ENCODE measurements at regions not wholly inside any gene's neighbourhood (a gene's known extent, or its start where the extent isn't known, plus 50 kb on each side); places are given as distances from the start of the nearest gene placed in this dataset.

DNA sequence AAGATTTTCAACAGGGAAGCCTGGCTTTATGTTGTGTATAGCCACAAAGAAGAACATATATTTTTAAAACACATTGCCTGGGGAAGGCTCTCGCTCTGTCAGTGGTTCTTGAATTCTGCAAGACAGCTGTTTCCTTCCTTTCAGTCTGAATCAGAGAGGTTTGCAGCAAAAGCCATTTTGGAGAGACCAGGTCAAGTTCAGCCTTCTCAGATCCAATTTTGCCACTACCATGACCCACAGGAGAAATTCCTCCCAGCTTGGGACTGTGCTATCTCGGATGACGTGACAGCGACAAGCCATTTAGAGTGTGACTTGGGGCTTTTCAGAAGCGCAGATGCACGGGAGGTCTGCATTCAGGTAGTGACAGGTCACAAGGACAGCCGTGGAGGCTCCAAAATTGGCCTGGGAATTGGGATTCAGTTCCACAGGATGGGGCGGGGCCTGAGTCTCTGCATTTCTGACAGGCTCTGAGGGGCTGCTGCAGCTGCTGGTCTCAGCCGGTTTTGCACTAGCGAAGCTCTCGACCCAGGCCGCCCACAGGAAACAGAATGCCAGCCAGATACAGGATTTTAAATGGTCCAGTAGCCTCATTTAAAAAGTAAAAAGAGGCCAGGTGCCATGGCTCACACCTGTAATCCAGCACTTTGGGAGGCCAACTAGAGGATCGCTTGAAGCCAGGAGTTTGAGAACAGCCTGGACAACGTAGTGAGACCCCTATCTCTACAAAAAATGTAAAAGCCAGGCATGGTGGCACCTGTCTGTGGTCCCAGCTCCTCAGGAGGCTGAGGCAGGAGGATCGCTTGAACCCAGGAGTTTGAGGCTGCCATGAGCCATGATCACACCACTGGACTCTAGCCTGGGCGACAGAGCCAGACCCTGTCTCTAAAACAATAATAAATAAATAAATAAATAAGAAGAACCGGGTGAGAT lies 196.6 kb upstream of the CIBAR2 start:
- TF ChIP-seq EZH2 (IDR thresholded peaks at IDR 0.05) (no peak), POLR2AphosphoS5 (IDR thresholded peaks at IDR 0.05; ENCODE audit: borderline replicate concordance, low read depth, low read length) (no peak)
